ENCODE measurements at regions not wholly inside any gene's neighbourhood (a gene's known extent, or its start where the extent isn't known, plus 50 kb on each side); places are given as distances from the start of the nearest gene placed in this dataset.

DNA sequence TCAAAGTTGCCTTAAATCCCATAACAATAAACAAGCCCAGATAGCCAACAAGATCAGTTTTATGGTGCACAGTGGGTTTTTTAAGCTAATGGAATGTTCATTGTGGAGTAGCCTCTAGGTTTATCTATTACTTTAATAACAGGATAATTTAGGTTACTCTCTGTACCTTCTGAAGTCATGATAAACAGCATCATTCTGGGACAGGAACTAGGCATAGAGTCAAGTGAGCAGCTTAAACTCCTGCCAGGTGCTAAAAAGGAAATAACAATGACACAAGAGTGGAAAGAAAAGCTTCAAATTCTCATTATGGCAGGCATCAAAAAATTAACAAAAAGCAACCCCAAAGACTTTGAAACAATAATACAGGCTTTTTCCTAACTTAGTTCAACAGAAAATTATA, 228.8 kb downstream of the HACE1 start:
- no peak for TF ChIP-seq GATA2 (IDR thresholded peaks at IDR 0.05; ENCODE audit: low read depth, low read length)
- TF ChIP-seq GATA3 (IDR thresholded peaks at IDR 0.05; ENCODE audit: low read depth, low read length): no peak

Measured in SH-SY5Y (cell line).